Neural progenitor cell (in vitro differentiated cells): ENCODE measurements at regions not wholly inside any gene's neighbourhood (a gene's known extent, or its start where the extent isn't known, plus 50 kb on each side); places are given as distances from the start of the nearest gene placed in this dataset.

Experiments used
- DNase-seq: peaks from one replicate; pipeline ENCODE4 v3.0.0-alpha.2; 2016; ENCODE audit warnings: low spot score
- H2AFZ ChIP-seq: fragments of 200-600 bp; sonication (generic); replicated peaks from 2 replicates; pipeline ENCODE4 v1.6.1; 2016; ENCODE audit warnings: antibody characterized with exemption
- H3F3A ChIP-seq: fragments of 200-600 bp; sonication (generic); 2 replicates; pipeline ENCODE4 v1.6.1; 2016; ENCODE audit warnings: antibody characterized with exemption, low read depth
- H3K27ac ChIP-seq: fragments of 200-600 bp; sonication (generic); 2 replicates; pipeline ENCODE4 v1.5.1; 2016; ENCODE audit warnings: mild to moderate bottlenecking
- H3K27me3 ChIP-seq: fragments of 200-600 bp; sonication (generic); 2 replicates; pipeline ENCODE4 v1.6.1; 2016; ENCODE audit warnings: mild to moderate bottlenecking, moderate library complexity
- H3K36me3 ChIP-seq: fragments of 200-600 bp; sonication (generic); 2 replicates; pipeline ENCODE4 v1.5.1; 2016
- H3K4me1 ChIP-seq: fragments of 200-600 bp; sonication (generic); 2 replicates; pipeline ENCODE4 v1.6.1; 2016; ENCODE audit warnings: mixed run types
- H3K4me2 ChIP-seq: fragments of 200-600 bp; sonication (generic); 2 replicates; pipeline ENCODE4 v1.6.1; 2016
- H3K4me3 ChIP-seq: fragments of 200-600 bp; sonication (generic); 2 replicates; pipeline ENCODE4 v1.5.1; 2016
- H3K79me2 ChIP-seq: fragments of 200-600 bp; sonication (generic); 2 replicates; pipeline ENCODE4 v1.6.1; 2016; ENCODE audit warnings: low read depth
- H3K9ac ChIP-seq: fragments of 200-600 bp; sonication (generic); 2 replicates; pipeline ENCODE4 v1.6.1; 2016
- H3K9me3 ChIP-seq: fragments of 200-600 bp; sonication (generic); 2 replicates; pipeline ENCODE4 v1.5.1; 2016; ENCODE audit warnings: low read depth
- H4K20me1 ChIP-seq: fragments of 200-600 bp; sonication (generic); 2 replicates; pipeline ENCODE4 v1.6.1; 2016; ENCODE audit warnings: low read depth
- H3K27ac Mint-ChIP-seq: 3 replicates; pipeline ENCODE4 v1.8.0; 2021; ENCODE audit warnings: mixed read lengths
- H3K27me3 Mint-ChIP-seq: 2 replicates; pipeline ENCODE4 v1.8.0; 2022; ENCODE audit warnings: low read depth, mild to moderate bottlenecking, inconsistent platforms, moderate library complexity, mixed read lengths; ENCODE audit not compliant: insufficient read depth
- H3K36me3 Mint-ChIP-seq: 3 replicates; pipeline ENCODE4 v1.8.0; 2021; ENCODE audit warnings: mixed read lengths
- H3K4me1 Mint-ChIP-seq: 3 replicates; pipeline ENCODE4 v1.8.0; 2021; ENCODE audit warnings: mixed read lengths
- H3K4me3 Mint-ChIP-seq: 3 replicates; pipeline ENCODE4 v1.8.0; 2021; ENCODE audit warnings: mild to moderate bottlenecking, moderate library complexity, mixed read lengths
- H3K9me3 Mint-ChIP-seq: 3 replicates; pipeline ENCODE4 v1.8.0; 2020; ENCODE audit warnings: mixed read lengths
- CTCF ChIP-seq: fragments of 200-600 bp; sonication (generic); IDR thresholded peaks from 2 replicates; pipeline ENCODE4 v1.5.1; 2017; ENCODE audit warnings: antibody characterized with exemption, mild to moderate bottlenecking
- EZH2 ChIP-seq: fragments of 200-600 bp; sonication (generic); IDR thresholded peaks from 2 replicates; pipeline ENCODE4 v1.6.1; 2017; ENCODE audit warnings: antibody characterized with exemption, mild to moderate bottlenecking, moderate library complexity
- EZH2phosphoT487 ChIP-seq: fragments of 200-600 bp; sonication (generic); IDR thresholded peaks from 2 replicates; pipeline ENCODE4 v1.6.1; 2017; ENCODE audit warnings: antibody characterized with exemption

GRCh38 chr9:108193026-108193710, 662.6 kb downstream of the ACTL7B start:
- Mint-ChIP-seq H3K4me1 (peaks cover 4% of the 10 kb centered on the region), H3K27me3 (peaks cover 4% of the 10 kb centered on the region), H3K9me3 (no peaks in the 10 kb centered on the region), H3K36me3 (no peaks in the 10 kb centered on the region), H3K4me3 (no peak overlapping the region), H3K27ac (no peak overlapping the region)
- no peaks in the 10 kb centered on the region for H3K36me3 ChIP-seq
- H3K4me2 ChIP-seq: no peak overlapping the region
- no peak overlapping the region for H3K27ac ChIP-seq
- TF ChIP-seq EZH2phosphoT487: no peak
- TF ChIP-seq EZH2: no peak
- no peak for TF ChIP-seq CTCF
- no peak overlapping the region for H3K4me3 ChIP-seq
- H3K9ac ChIP-seq: no peak overlapping the region
- no peaks in the 10 kb centered on the region for H3K79me2 ChIP-seq
- H4K20me1 ChIP-seq: no peaks in the 10 kb centered on the region
- H2AFZ ChIP-seq: no peak overlapping the region
- H3K4me1 ChIP-seq: peaks cover 13% of the 10 kb centered on the region
- no peaks in the 10 kb centered on the region for H3F3A ChIP-seq
- H3K9me3 ChIP-seq: no peaks in the 10 kb centered on the region
- no peaks in the 10 kb centered on the region for H3K27me3 ChIP-seq
- no peak for DNase-seq

GRCh38 chr9:108191065-108191464, 664.7 kb downstream of the ACTL7B start:
- no peak overlapping the region for H3K27ac Mint-ChIP-seq
- no peaks in the 10 kb centered on the region for H3K36me3 Mint-ChIP-seq
- Histone ChIP-seq H3K9ac (no peak overlapping the region), H3K27ac (no peak overlapping the region), H3K27me3 (no peaks in the 10 kb centered on the region), H3K4me1 (peaks cover 13% of the 10 kb centered on the region), H4K20me1 (no peaks in the 10 kb centered on the region), H3K79me2 (no peaks in the 10 kb centered on the region), H3F3A (no peaks in the 10 kb centered on the region), H3K4me3 (no peak overlapping the region), H3K36me3 (no peaks in the 10 kb centered on the region), H3K9me3 (no peaks in the 10 kb centered on the region), H2AFZ (peak overlapping the region; percentile 6), H3K4me2 (no peak overlapping the region)
- H3K4me3 Mint-ChIP-seq: no peak overlapping the region
- peaks cover 4% of the 10 kb centered on the region for H3K4me1 Mint-ChIP-seq
- H3K27me3 Mint-ChIP-seq: peaks cover 5% of the 10 kb centered on the region
- DNase-seq: no peak
- TF ChIP-seq EZH2phosphoT487 (no peak), EZH2 (no peak), CTCF (no peak)
- H3K9me3 Mint-ChIP-seq: no peaks in the 10 kb centered on the region

- no peak overlapping the region for H3K4me3 Mint-ChIP-seq
- DNase-seq: no peak
- H2AFZ ChIP-seq: peak overlapping the region; percentile 76
These were observed 666.8 kb downstream of the ACTL7B start for GRCh38 chr9:108188976-108189375.

More at GRCh38 chr9:108188976-108189375, 666.8 kb downstream of the ACTL7B start:
- Histone ChIP-seq H3K4me1 (peaks cover 13% of the 10 kb centered on the region), H3K4me2 (peak overlapping the region; percentile 43), H3K36me3 (no peaks in the 10 kb centered on the region), H3K9me3 (no peaks in the 10 kb centered on the region), H3K9ac (no peak overlapping the region), H3K27ac (no peak overlapping the region), H3K27me3 (no peaks in the 10 kb centered on the region), H3K79me2 (no peaks in the 10 kb centered on the region), H4K20me1 (no peaks in the 10 kb centered on the region), H3F3A (no peaks in the 10 kb centered on the region), H3K4me3 (no peak overlapping the region)
- no peaks in the 10 kb centered on the region for H3K36me3 Mint-ChIP-seq
- H3K27me3 Mint-ChIP-seq: peaks cover 5% of the 10 kb centered on the region
- no peak for TF ChIP-seq CTCF
- no peak for TF ChIP-seq EZH2
- TF ChIP-seq EZH2phosphoT487: no peak
- no peak overlapping the region for H3K27ac Mint-ChIP-seq
- H3K9me3 Mint-ChIP-seq: no peaks in the 10 kb centered on the region
- peaks cover 4% of the 10 kb centered on the region for H3K4me1 Mint-ChIP-seq
